ENCODE measurements at regions not wholly inside any gene's neighbourhood (a gene's known extent, or its start where the extent isn't known, plus 50 kb on each side); places are given as distances from the start of the nearest gene placed in this dataset.

- TF ChIP-seq POLR2A (IDR thresholded peaks at IDR 0.05) (no peak), CTCF (IDR thresholded peaks at IDR 0.05) (no peak)
- Histone ChIP-seq H3K9me3 (no peaks in the 10 kb centered on the region), H3K27me3 (no peaks in the 10 kb centered on the region), H3K36me3 (no peaks in the 10 kb centered on the region), H3K4me1 (no peaks in the 10 kb centered on the region), H3K4me3 (no peak overlapping the region), H3K27ac (no peak overlapping the region)
- DNase-seq (ENCODE audit: low spot score in 2 of 2): no peak
- 50 to 57% methylated on average over 3 of the region's 3 CpGs for WGBS, 2 donors
Observed at GRCh38 chr12:78703820-78704525, 160.6 kb upstream of the SYT1 start.

GRCh38 chr12:78711954-78712353 is 152.6 kb upstream of the SYT1 start:
- TF ChIP-seq CTCF (IDR thresholded peaks at IDR 0.05): no peak
- TF ChIP-seq POLR2A (IDR thresholded peaks at IDR 0.05): no peak
- TF ChIP-seq EP300 (IDR thresholded peaks at IDR 0.05): no peak
- Histone ChIP-seq H3K27me3 (no peaks in the 10 kb centered on the region), H3K9me3 (no peaks in the 10 kb centered on the region), H3K4me3 (no peak overlapping the region), H3K27ac (no peak overlapping the region), H3K4me1 (no peaks in the 10 kb centered on the region), H3K36me3 (no peaks in the 10 kb centered on the region)
- WGBS, 2 donors: 91 to 100% methylated on average over 4 of the region's 4 CpGs
- no peak for DNase-seq (ENCODE audit: low spot score in 2 of 2)

GRCh38 chr12:78712834-78713481 is 151.6 kb upstream of the SYT1 start:
- no peak overlapping the region for H3K4me3 ChIP-seq
- 87 to 88% methylated on average over 4 of the region's 4 CpGs for WGBS, 2 donors
- H3K9me3 ChIP-seq: no peaks in the 10 kb centered on the region
- H3K36me3 ChIP-seq: no peaks in the 10 kb centered on the region
- TF ChIP-seq CTCF (IDR thresholded peaks at IDR 0.05) (no peak), EP300 (IDR thresholded peaks at IDR 0.05) (no peak), POLR2A (IDR thresholded peaks at IDR 0.05) (no peak)
- H3K4me1 ChIP-seq: no peaks in the 10 kb centered on the region
- no peak for DNase-seq (ENCODE audit: low spot score in 2 of 2)
- no peak overlapping the region for H3K27ac ChIP-seq
- H3K27me3 ChIP-seq: no peaks in the 10 kb centered on the region

GRCh38 chr12:78719721-78720120 is 144.9 kb upstream of the SYT1 start:
- Histone ChIP-seq H3K4me3 (no peak overlapping the region), H3K27ac (no peak overlapping the region), H3K36me3 (no peaks in the 10 kb centered on the region), H3K4me1 (no peaks in the 10 kb centered on the region), H3K27me3 (no peaks in the 10 kb centered on the region), H3K9me3 (no peaks in the 10 kb centered on the region)
- no peak for TF ChIP-seq EP300 (IDR thresholded peaks at IDR 0.05)
- no peak for TF ChIP-seq CTCF (IDR thresholded peaks at IDR 0.05)
- TF ChIP-seq POLR2A (IDR thresholded peaks at IDR 0.05): no peak
- no peak for DNase-seq (ENCODE audit: low spot score in 2 of 2)
- WGBS, 2 donors: 93 to 100% methylated on average over 1 of the region's 1 CpG

GRCh38 chr12:78721906-78722305 is 142.7 kb upstream of the SYT1 start:
- H3K27me3 ChIP-seq: no peaks in the 10 kb centered on the region
- H3K4me3 ChIP-seq: no peak overlapping the region
- no peaks in the 10 kb centered on the region for H3K36me3 ChIP-seq
- DNase-seq (ENCODE audit: low spot score in 2 of 2): no peak
- no peaks in the 10 kb centered on the region for H3K9me3 ChIP-seq
- H3K27ac ChIP-seq: no peak overlapping the region
- no peak for TF ChIP-seq EP300 (IDR thresholded peaks at IDR 0.05)
- no peak for TF ChIP-seq POLR2A (IDR thresholded peaks at IDR 0.05)
- TF ChIP-seq CTCF (IDR thresholded peaks at IDR 0.05): no peak
- H3K4me1 ChIP-seq: no peaks in the 10 kb centered on the region
